ENCODE measurements at regions not wholly inside any gene's neighbourhood (a gene's known extent, or its start where the extent isn't known, plus 50 kb on each side); places are given as distances from the start of the nearest gene placed in this dataset.

DNA sequence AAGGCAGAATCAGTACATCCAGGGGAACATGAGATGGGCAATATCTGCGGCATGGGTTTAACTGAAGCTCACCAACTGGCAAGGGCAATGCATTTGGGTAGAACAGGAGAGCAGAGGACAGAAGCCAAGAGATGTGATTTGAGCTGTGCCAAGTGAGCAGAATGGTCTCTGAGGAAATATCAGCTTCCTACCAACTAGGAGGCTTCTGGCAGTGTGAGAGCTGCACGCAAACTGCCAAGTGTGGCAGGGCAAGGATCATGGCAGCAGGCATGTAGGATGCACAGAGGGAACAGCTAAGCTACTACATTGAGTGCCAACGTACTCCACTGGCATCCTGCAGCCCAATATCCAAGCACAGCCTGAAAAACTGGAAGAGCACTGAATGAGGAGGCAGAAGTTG, 1036.5 kb downstream of the TUSC7 start:
- ChIA-PET POLR2A (no interaction called here), CTCF (no interaction called here)
- DNase-seq (ENCODE audit: extremely low spot score), result no peak
- TF ChIP-seq FOXM1 (IDR thresholded peaks at IDR 0.05; ENCODE audit: borderline replicate concordance) (no peak), CTBP1 (IDR thresholded peaks at IDR 0.05; ENCODE audit: borderline replicate concordance) (no peak)

DNA sequence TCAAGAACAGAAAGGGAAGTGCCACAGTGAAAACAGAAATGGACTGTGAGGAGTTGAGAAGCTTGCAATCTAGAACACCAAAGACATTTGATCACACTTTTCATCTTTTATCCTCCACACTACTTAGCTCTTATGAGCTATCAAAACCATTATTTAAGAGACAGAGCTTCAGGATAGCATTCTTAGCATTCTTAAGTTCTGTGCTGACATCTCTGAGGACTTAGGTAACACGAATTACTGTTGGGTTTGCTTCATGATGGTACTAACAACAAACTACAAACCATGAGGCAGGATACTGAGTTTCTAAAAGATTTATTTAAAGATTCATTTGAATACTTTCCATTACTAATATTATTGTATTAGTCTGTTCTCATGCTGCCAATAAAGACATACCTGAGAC, 1038.6 kb downstream of the TUSC7 start:
- ChIA-PET CTCF (no interaction called here), POLR2A (no interaction called here)
- no peak for DNase-seq (ENCODE audit: extremely low spot score)
- TF ChIP-seq, protein P1, sequence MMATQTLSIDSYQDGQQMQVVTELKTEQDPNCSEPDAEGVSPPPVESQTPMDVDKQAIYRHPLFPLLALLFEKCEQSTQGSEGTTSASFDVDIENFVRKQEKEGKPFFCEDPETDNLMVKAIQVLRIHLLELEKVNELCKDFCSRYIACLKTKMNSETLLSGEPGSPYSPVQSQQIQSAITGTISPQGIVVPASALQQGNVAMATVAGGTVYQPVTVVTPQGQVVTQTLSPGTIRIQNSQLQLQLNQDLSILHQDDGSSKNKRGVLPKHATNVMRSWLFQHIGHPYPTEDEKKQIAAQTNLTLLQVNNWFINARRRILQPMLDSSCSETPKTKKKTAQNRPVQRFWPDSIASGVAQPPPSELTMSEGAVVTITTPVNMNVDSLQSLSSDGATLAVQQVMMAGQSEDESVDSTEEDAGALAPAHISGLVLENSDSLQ (IDR thresholded peaks at IDR 0.05), result no peak
- TF ChIP-seq FOXK2 (IDR thresholded peaks at IDR 0.05) (no peak), BHLHE40 (IDR thresholded peaks at IDR 0.05; ENCODE audit: borderline replicate concordance) (no peak), LEF1 (IDR thresholded peaks at IDR 0.05; ENCODE audit: borderline replicate concordance) (no peak), NFRKB (IDR thresholded peaks at IDR 0.05) (no peak)

DNA sequence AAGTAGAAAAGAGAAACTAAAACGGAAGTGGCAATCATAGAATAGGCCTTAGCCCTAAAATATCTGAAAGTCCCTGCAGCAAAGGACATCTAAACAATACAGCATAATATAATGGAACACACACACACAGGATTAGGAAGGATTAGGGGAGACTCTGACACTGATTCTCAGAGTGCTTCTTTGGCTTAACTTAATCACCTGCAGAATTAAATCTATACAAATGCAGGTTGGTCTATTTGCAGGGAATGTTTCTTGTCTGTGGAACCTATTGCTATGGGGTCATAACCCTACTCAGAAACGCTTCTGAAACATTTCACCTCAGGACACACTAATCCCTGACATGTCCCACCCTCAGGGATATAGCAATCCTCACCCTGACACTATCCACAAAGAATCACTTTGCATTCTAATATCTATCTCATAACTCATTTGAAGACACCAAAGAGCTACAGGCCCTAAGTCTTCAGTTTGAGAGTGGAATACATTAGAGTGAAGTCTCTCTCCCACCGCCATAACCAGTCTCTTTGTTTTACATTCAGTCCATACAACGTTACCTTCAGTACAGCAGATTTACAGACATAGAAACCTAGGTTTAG, 1041.2 kb downstream of the TUSC7 start:
- CTCF ChIA-PET, result no interaction called here
- POLR2A ChIA-PET, result no interaction called here
- no peak for DNase-seq (ENCODE audit: extremely low spot score)
- TF ChIP-seq BHLHE40 (IDR thresholded peaks at IDR 0.05; ENCODE audit: borderline replicate concordance), result no peak
- no peak for TF ChIP-seq CTBP1 (IDR thresholded peaks at IDR 0.05; ENCODE audit: borderline replicate concordance)
- TF ChIP-seq FOXA1 (IDR thresholded peaks at IDR 0.05), result no peak
- no peak for TF ChIP-seq LEF1 (IDR thresholded peaks at IDR 0.05; ENCODE audit: borderline replicate concordance)
- TF ChIP-seq SP1 (IDR thresholded peaks at IDR 0.05), result no peak
- TF ChIP-seq, protein P1 (IDR thresholded peaks at IDR 0.05), result no peak
- no peak for TF ChIP-seq L3MBTL2 (conservative IDR thresholded peaks at IDR 0.05)
- no peak for TF ChIP-seq ARNT (IDR thresholded peaks at IDR 0.05)
- no peak for TF ChIP-seq HDGF (IDR thresholded peaks at IDR 0.05; ENCODE audit: borderline replicate concordance)
- no peak for TF ChIP-seq ELF4 (IDR thresholded peaks at IDR 0.05)

GRCh38 chr3:117751651-117752050, 1042.1 kb downstream of the TUSC7 start:
- ChIA-PET POLR2A (no interaction called here), CTCF (no interaction called here)
- DNase-seq (ENCODE audit: extremely low spot score), result no peak
- no peak for TF ChIP-seq SP1 (IDR thresholded peaks at IDR 0.05)
- TF ChIP-seq, protein P1 (IDR thresholded peaks at IDR 0.05), result no peak
- no peak for TF ChIP-seq TARDBP (IDR thresholded peaks at IDR 0.05)

DNA sequence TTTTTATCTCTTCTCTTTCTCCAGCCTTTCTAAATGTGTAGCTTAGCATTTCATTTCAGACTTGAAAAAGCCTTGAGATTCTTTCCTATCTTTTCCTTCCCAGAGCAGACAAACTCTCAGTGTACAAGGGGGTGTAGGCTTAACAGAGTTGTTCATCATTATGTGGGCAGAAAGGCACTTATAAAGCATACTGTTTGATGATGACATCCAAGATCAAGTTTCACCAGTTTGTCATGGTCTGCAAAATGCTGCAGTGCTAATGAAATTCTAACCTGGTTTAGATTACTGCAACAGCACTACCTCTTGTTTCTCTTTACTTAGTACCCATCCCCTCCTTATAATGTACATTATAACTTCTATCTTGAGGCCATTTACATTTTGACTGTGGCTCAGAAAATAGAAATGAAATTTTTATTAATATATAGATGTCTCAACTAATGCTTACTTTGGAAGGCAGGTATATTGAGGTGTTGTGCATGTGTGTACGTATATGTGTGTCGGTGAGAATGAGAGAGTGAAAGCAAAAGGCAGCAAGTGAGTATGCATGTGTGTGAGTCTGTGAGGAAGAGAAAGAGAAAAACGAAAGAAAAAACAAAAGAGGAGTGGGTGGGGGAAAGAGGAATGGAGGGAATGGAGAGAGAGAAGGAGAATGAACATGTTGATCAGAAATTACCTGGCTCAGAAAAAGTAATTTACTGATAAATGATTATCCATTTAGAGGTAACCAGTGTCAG, 1043.6 kb downstream of the TUSC7 start:
- TF ChIP-seq FOXA1 (IDR thresholded peaks at IDR 0.05) (no peak), CTBP1 (IDR thresholded peaks at IDR 0.05; ENCODE audit: borderline replicate concordance) (0 out of 2 replicates have a peak, but pooled peaks have one; percentile 32)
- TF ChIP-seq, protein P1 (IDR thresholded peaks at IDR 0.05), result peak; percentile 78
- DNase-seq (ENCODE audit: extremely low spot score), result peak; percentile 26
- ChIA-PET POLR2A (no interaction called here), CTCF (no interaction called here)

DNA sequence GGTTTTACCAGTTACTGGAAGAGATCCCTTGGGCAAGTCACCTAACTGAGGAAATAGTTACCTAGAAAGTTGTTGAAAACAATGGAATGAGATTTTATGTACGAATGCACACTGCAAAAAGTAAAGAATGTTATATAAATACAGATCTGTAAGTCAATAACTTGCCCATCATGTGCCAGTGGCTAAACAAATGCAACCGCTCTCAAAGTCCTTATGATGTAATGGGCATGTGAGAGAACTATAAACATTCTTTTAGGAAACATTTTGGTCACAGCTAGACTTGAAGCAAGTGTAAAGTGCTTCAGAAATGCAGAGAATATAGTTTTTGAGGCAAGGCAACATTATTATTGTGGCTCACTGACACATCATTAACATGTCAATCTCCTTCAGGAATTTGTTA, 1044.5 kb downstream of the TUSC7 start:
- TF ChIP-seq, protein P1 (IDR thresholded peaks at IDR 0.05), result peak; percentile 29; the same call in 1 of the 2 replicates
- TF ChIP-seq FOXK2 (IDR thresholded peaks at IDR 0.05), result no peak
- no peak for DNase-seq (ENCODE audit: extremely low spot score)
- ChIA-PET POLR2A (no interaction called here), CTCF (no interaction called here)

DNA sequence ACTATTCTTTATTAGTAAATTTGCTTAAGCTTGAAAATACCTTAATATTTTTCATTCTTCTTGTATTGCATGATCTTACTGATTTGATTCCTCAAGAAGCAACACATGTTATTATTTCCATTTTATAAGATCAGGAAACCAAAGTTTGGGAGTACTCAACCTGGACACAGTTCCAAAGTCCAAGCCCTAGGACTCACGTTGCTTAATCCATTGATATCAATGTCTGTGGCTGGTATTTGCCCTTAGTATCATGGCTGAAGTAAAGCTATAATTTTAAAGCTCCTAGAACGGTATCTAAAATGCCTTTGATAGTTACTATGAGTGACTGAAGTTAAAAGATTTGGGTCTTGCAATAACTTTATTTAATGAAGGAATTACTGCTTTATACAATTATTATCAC, 1045.3 kb downstream of the TUSC7 start:
- TF ChIP-seq FOXA1 (IDR thresholded peaks at IDR 0.05) (no peak), ARNT (IDR thresholded peaks at IDR 0.05) (no peak), SP1 (IDR thresholded peaks at IDR 0.05) (no peak), TARDBP (IDR thresholded peaks at IDR 0.05) (no peak), LEF1 (IDR thresholded peaks at IDR 0.05; ENCODE audit: borderline replicate concordance) (no peak), ELF4 (IDR thresholded peaks at IDR 0.05) (no peak), CTBP1 (IDR thresholded peaks at IDR 0.05; ENCODE audit: borderline replicate concordance) (no peak), BHLHE40 (IDR thresholded peaks at IDR 0.05; ENCODE audit: borderline replicate concordance) (no peak), ZNF384 (IDR thresholded peaks at IDR 0.05) (no peak), FOXM1 (IDR thresholded peaks at IDR 0.05; ENCODE audit: borderline replicate concordance) (no peak), NFRKB (IDR thresholded peaks at IDR 0.05) (no peak), SUZ12 (IDR thresholded peaks at IDR 0.05) (no peak)
- TF ChIP-seq, protein P1 (IDR thresholded peaks at IDR 0.05), result no peak
- CTCF ChIA-PET, result no interaction called here
- POLR2A ChIA-PET, result no interaction called here
- DNase-seq (ENCODE audit: extremely low spot score), result no peak
